GM18951 (cell line): ENCODE measurements at regions not wholly inside any gene's neighbourhood (a gene's known extent, or its start where the extent isn't known, plus 50 kb on each side); places are given as distances from the start of the nearest gene placed in this dataset.
"Not testable (repeated sequence)": the region's sequence is repeated elsewhere in the genome, so short reads cannot be mapped to it uniquely, and the experiment has no call there.

ENCODE experiments used
- POLR2A ChIP-seq: IDR thresholded peaks from 4 replicates; pipeline ENCODE4 v1.6.1; 2011; ENCODE audit warnings: mild to moderate bottlenecking; ENCODE audit not compliant: insufficient read length, insufficient read depth; ENCODE audit errors: extremely low read depth
- in situ Hi-C: fragments of 300-500 bp; cut with MboI; formaldehyde crosslinking; loops from one replicate; pipeline ENCODE4 v1.12.0; 2022; ENCODE audit warnings: low sequenced_read_pairs, mixed read lengths, inconsistent platforms; ENCODE audit not compliant: unreplicated experiment

DNA sequence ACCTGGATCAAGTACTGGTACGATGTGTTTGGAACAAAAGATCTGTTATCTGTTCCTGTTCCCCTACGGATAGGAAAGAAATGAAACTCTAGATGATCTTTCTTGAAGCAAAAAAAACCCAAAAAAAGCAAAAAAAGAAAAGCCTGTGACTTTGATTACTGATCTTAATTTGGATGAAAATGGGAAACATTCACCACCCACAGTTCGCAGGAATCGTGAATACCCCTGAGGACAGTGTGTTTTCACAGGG, 138.7 kb upstream of the LMNTD1 start:
- TF ChIP-seq POLR2A: no peak
- in situ Hi-C loops: no loop called here

- TF ChIP-seq POLR2A: no peak
Observed at GRCh38 chr12:25692115-25693035, 139.3 kb upstream of the LMNTD1 start.

GRCh38 chr12:25694072-25694471, 141.0 kb upstream of the LMNTD1 start:
- in situ Hi-C loops: no loop called here
- TF ChIP-seq POLR2A: no peak

More at GRCh38 chr12:25692115-25693035, 139.3 kb upstream of the LMNTD1 start:
- in situ Hi-C loops: no loop called here

- no peak for TF ChIP-seq POLR2A
- in situ Hi-C loops: no loop called here
Observed at GRCh38 chr12:25695574-25695973, 142.5 kb upstream of the LMNTD1 start.

- TF ChIP-seq POLR2A: no peak
- in situ Hi-C loops: no loop called here
Observed at GRCh38 chr12:25698772-25699171, 145.7 kb upstream of the LMNTD1 start.

DNA sequence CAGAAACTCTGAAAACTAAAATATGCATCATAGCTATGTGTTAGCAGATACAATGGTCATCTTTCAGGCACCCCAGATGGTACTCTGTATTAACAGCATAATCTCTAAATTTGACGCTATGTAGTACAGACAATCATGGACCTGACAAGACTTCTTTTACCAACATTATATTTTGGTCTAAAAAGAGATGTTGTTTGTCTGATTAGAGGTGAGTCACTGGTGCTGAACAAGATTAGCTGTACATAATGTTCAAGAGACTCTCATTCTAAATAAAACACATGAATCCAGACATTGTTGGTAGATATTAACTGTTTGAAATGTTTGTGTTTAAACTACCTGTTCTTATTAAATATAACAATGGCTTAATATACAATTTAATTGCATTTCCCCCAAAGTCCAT, 146.4 kb upstream of the LMNTD1 start:
- no peak for TF ChIP-seq POLR2A
- in situ Hi-C loops: no loop called here

GRCh38 chr12:25701290-25701689, 148.2 kb upstream of the LMNTD1 start:
- no peak for TF ChIP-seq POLR2A
- in situ Hi-C loops: no loop called here

DNA sequence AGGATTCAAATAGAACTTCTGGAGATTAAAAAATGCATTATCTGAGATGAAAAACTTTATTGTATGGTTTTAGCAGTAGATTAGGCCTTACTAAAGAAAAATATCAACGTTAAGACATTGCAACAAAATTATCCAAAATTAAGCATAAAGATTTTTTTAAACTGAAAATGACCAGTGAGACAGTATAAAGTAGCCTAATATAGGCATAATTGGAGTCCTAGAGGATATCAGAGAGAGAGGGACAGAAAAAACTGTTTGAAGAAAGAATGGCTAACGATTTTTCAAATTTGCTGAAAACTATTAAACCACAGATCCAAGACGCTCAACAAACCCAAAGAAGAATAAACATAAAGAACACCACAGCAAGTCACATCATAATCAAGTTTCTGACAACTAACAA, 149.5 kb upstream of the LMNTD1 start:
- TF ChIP-seq POLR2A: no peak
- in situ Hi-C loops: no loop called here

GRCh38 chr12:25705261-25705660, 152.2 kb upstream of the LMNTD1 start:
- in situ Hi-C loops: no loop called here
- no peak for TF ChIP-seq POLR2A

GRCh38 chr12:25706646-25707045, 153.6 kb upstream of the LMNTD1 start:
- in situ Hi-C loops: not testable (repeated sequence)

DNA sequence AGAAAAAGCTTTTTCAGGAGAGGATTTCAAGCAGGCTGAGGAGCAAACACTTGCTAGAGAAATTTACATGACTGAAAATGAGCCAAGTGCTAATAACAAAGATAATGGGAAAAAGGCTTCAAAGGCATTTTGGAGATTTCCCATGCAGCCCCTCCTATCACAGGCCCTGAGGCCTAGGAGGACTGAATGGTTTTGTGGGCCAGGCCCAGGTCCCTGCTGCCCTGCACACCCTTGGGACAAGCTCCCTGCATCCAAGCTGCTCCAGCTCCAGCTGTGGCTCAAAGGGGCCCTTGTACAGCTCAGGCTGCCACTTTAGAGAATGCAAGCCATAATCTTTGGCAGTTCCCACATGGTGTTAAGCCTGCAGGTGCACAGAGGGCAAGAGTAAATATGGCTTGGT, 154.0 kb upstream of the LMNTD1 start:
- no peak for TF ChIP-seq POLR2A
- in situ Hi-C loops: no loop called here

- TF ChIP-seq POLR2A: no peak
Observed at GRCh38 chr12:25708661-25709060, 155.6 kb upstream of the LMNTD1 start.

DNA sequence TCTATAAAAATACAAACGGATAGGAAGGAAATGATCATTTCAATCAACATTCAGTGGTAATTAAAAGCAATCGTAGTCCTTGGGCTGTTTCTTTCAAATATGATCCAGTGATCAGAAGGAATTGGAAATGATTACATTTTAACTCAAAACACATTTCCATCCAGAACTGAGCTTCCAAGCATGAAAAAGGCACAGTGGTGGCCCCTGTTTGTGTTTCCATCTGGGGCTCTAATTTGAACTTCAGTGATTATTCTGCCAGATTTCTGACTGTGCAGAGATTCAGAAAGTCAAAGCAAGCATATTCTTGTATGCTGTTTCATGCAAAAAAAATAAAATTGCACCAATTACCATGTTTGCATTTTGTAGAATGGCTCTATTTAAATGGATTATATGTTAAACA, 157.0 kb upstream of the LMNTD1 start:
- in situ Hi-C loops: no loop called here
- TF ChIP-seq POLR2A: no peak

More at GRCh38 chr12:25708661-25709060, 155.6 kb upstream of the LMNTD1 start:
- in situ Hi-C loops: no loop called here

GRCh38 chr12:25710938-25711605, 158.0 kb upstream of the LMNTD1 start:
- in situ Hi-C loops: not testable (repeated sequence)

DNA sequence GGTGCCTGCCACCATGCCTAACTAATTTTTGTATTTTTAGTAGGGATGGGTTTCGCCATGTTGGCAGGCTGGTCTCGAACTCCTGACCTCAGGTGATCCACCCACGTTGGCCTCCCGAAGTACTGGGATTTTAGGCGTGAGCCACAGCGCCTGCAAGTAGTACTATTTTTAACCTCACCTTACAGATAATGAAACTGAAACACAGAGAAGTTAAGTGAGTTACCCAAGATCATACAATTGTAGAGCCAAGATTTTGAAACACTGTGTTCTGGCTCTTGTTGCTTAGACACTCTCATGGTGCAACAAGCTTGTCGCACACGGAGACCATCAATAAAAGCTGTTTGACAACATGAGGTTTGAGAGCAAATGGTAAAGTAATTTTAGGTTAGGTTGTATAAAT, 159.1 kb upstream of the LMNTD1 start:
- in situ Hi-C loops: no loop called here

GRCh38 chr12:25713264-25713663, 160.2 kb upstream of the LMNTD1 start:
- in situ Hi-C loops: no loop called here
- TF ChIP-seq POLR2A: peak; percentile 24

More for the DNA sequence above, 159.1 kb upstream of the LMNTD1 start:
- no peak for TF ChIP-seq POLR2A
